NCI-H748 treated with DMSO at 0.1 percent for 48 hours (cell line): ENCODE measurements at regions not wholly inside any gene's neighbourhood (a gene's known extent, or its start where the extent isn't known, plus 50 kb on each side); places are given as distances from the start of the nearest gene placed in this dataset.

ENCODE experiments used
- DNase-seq: peaks from one replicate; lab custom pipeline; 2025; lab: John Stamatoyannopoulos, UW

- no peak for DNase-seq
Measured at GRCh38 chr15:29554531-29554930, 267.7 kb downstream of the TJP1 start.

GRCh38 chr15:29550834-29551465 is 271.3 kb downstream of the TJP1 start:
- DNase-seq = no peak

GRCh38 chr15:29548006-29548405 is 274.3 kb downstream of the TJP1 start:
- no peak for DNase-seq

- DNase-seq = no peak
Measured at GRCh38 chr15:29544513-29545128, 275.0 kb upstream of the NSMCE3 start.

- DNase-seq = no peak
Measured at GRCh38 chr15:29542994-29543393, 273.4 kb upstream of the NSMCE3 start.

- no peak for DNase-seq
Measured at GRCh38 chr15:29541309-29541708, 271.7 kb upstream of the NSMCE3 start.

- DNase-seq = no peak
Measured at GRCh38 chr15:29540479-29540878, 270.9 kb upstream of the NSMCE3 start.

GRCh38 chr15:29539736-29540135 is 270.1 kb upstream of the NSMCE3 start:
- no peak for DNase-seq

- DNase-seq = no peak
Measured at GRCh38 chr15:29538044-29538443, 268.4 kb upstream of the NSMCE3 start.

- DNase-seq = no peak
Measured at GRCh38 chr15:29535952-29536351, 266.3 kb upstream of the NSMCE3 start.

GRCh38 chr15:29534378-29534777 is 264.8 kb upstream of the NSMCE3 start:
- DNase-seq = no peak

- no peak for DNase-seq
Measured at GRCh38 chr15:29533647-29534046, 264.0 kb upstream of the NSMCE3 start.

- DNase-seq = no peak
Measured at GRCh38 chr15:29532296-29532695, 262.7 kb upstream of the NSMCE3 start.

GRCh38 chr15:29530966-29531365 is 261.3 kb upstream of the NSMCE3 start:
- DNase-seq = no peak

GRCh38 chr15:29529043-29529442 is 259.4 kb upstream of the NSMCE3 start:
- DNase-seq = no peak

GRCh38 chr15:29528276-29528675 is 258.7 kb upstream of the NSMCE3 start:
- DNase-seq = no peak

GRCh38 chr15:29526802-29527201 is 257.2 kb upstream of the NSMCE3 start:
- no peak for DNase-seq

GRCh38 chr15:29522373-29523276 is 253.0 kb upstream of the NSMCE3 start:
- no peak for DNase-seq

- no peak for DNase-seq
Measured at GRCh38 chr15:29518442-29518841, 248.8 kb upstream of the NSMCE3 start.

- no peak for DNase-seq
Measured at GRCh38 chr15:29517829-29518228, 248.2 kb upstream of the NSMCE3 start.

- DNase-seq = no peak
Measured at GRCh38 chr15:29516929-29517328, 247.3 kb upstream of the NSMCE3 start.

GRCh38 chr15:29514926-29515325 is 245.3 kb upstream of the NSMCE3 start:
- no peak for DNase-seq

GRCh38 chr15:29511663-29512062 is 242.0 kb upstream of the NSMCE3 start:
- no peak for DNase-seq
